K562 (cell line): ENCODE measurements at regions not wholly inside any gene's neighbourhood (a gene's known extent, or its start where the extent isn't known, plus 50 kb on each side); places are given as distances from the start of the nearest gene placed in this dataset.
A peak's percentile ranks its signal among the peaks of the same experiment; 100 is the strongest.

Source experiments
- ARID1B ChIP-seq: fragments of 450-650 bp; IDR thresholded peaks from 2 replicates; pipeline ENCODE4 v1.6.1; 2016; ENCODE audit warnings: antibody characterized with exemption, mild to moderate bottlenecking, inconsistent platforms
- CEBPB ChIP-seq: fragments of 450-650 bp; IDR thresholded peaks from 2 replicates; pipeline ENCODE4 v1.6.1; 2016; ENCODE audit warnings: missing genetic modification characterization, missing compliant biosample characterization
- CEBPG ChIP-seq, 3 experiments: fragments of 200-800 bp in 1 of 3; sonication (Bioruptor generic) in 1 of 3; sonication (generic) in 1 of 3; formaldehyde crosslinking in 1 of 3; IDR thresholded peaks in 2 of 3; conservative IDR thresholded peaks in 1 of 3; 2 replicates each; pipeline versions ENCODE4 v1.6.1 to v1.8.0; 2016 to 2022; ENCODE audit warnings: missing compliant biosample characterization in 2 of 3, missing genetic modification characterization in 2 of 3, mild to moderate bottlenecking in 1 of 3, missing genetic modification reagents in 1 of 3
- CTCF ChIP-seq, 3 experiments: IDR thresholded peaks in 2 of 3; conservative IDR thresholded peaks in 1 of 3; 2 replicates each; pipeline ENCODE4 v1.5.1; 2011 to 2012; ENCODE audit warnings: low read length in 3 of 3, mild to moderate bottlenecking in 3 of 3, control low read depth in 2 of 3, improper control_type of control experiment in 1 of 3, inconsistent platforms in 1 of 3, low read depth in 1 of 3, mixed read lengths in 1 of 3, moderate library complexity in 1 of 3; ENCODE audit not compliant: insufficient read depth in 2 of 3
- E2F8 ChIP-seq: fragments of 450-650 bp; IDR thresholded peaks from 2 replicates; pipeline ENCODE4 v1.7.1; 2018; ENCODE audit warnings: mild to moderate bottlenecking, low read depth; ENCODE audit not compliant: partially characterized antibody
- HMGXB4 ChIP-seq: sonication (generic); formaldehyde crosslinking; IDR thresholded peaks from 2 replicates; pipeline ENCODE4 v1.8.1; 2023; ENCODE audit warnings: mild to moderate bottlenecking, missing genetic modification reagents
- MEF2A ChIP-seq: IDR thresholded peaks from 2 replicates; pipeline ENCODE4 v1.6.1; 2011; ENCODE audit warnings: low read depth, mild to moderate bottlenecking, low read length, moderate library complexity; ENCODE audit not compliant: control insufficient read depth
- MLX ChIP-seq, 2 experiments: fragments of 450-650 bp in 1 of 2; sonication (generic) in 1 of 2; formaldehyde crosslinking; conservative IDR thresholded peaks; 2 replicates each; pipeline versions ENCODE4 v1.4.0 to v1.8.1; 2020 to 2022; ENCODE audit warnings: mild to moderate bottlenecking in 1 of 2, missing genetic modification reagents in 1 of 2
- NR2C2 ChIP-seq, 2 experiments: fragments of 200-800 bp in 1 of 2; sonication (Bioruptor generic) in 1 of 2; sonication (generic) in 1 of 2; formaldehyde crosslinking in 1 of 2; IDR thresholded peaks; 2 replicates each; pipeline versions ENCODE4 v1.6.1 to v1.8.0; 2016 to 2022; ENCODE audit warnings: mild to moderate bottlenecking in 1 of 2, missing compliant biosample characterization in 1 of 2, missing genetic modification characterization in 1 of 2, missing genetic modification reagents in 1 of 2
- RAD21 ChIP-seq, 2 experiments: fragments of 250-450 bp in 1 of 2; fragments of 450-650 bp in 1 of 2; sonication (Bioruptor Pico) in 1 of 2; formaldehyde crosslinking in 1 of 2; IDR thresholded peaks in 1 of 2; conservative IDR thresholded peaks in 1 of 2; 2 replicates each; pipeline versions ENCODE4 v1.4.0 to v1.8.0; 2020 to 2022; ENCODE audit warnings: mild to moderate bottlenecking in 2 of 2, moderate library complexity in 1 of 2
- SMARCE1 ChIP-seq: fragments of 450-650 bp; IDR thresholded peaks from 2 replicates; pipeline ENCODE4 v1.7.1; 2016; ENCODE audit warnings: mild to moderate bottlenecking
- TBL1XR1 ChIP-seq, 2 experiments: IDR thresholded peaks; 2 replicates each; pipeline ENCODE4 v1.6.1; 2012; ENCODE audit warnings: improper control_type of control experiment in 2 of 2, low read length in 2 of 2, mild to moderate bottlenecking in 1 of 2
- ZMIZ1 ChIP-seq, 2 experiments: fragments of 150-350 bp in 1 of 2; IDR thresholded peaks; 2 replicates each; pipeline ENCODE4 v1.6.1; 2012 to 2016; ENCODE audit warnings: low read depth in 2 of 2, low read length in 2 of 2, mild to moderate bottlenecking in 1 of 2, moderate library complexity in 1 of 2
- ZNF717 ChIP-seq: fragments of 250-450 bp; sonication (Bioruptor Pico); IDR thresholded peaks from 2 replicates; pipeline ENCODE4 v1.5.0; 2021

- TF ChIP-seq ARID1B (peak; percentile 56), ZMIZ1 (IDR thresholded peaks at IDR 0.05; ENCODE audit: low read depth in 2 of 2, low read length in 2 of 2) (no peak), MEF2A (peak; percentile 55; the same call in 1 of the 2 replicates), RAD21 (CRISPR knock-in tag; conservative IDR thresholded peaks at IDR 0.05 in 1 of 2, IDR thresholded peaks at IDR 0.05 in 1 of 2) (peak; percentile 50 to 51), HMGXB4 (CRISPR knock-in tag) (no peak), MLX (CRISPR knock-in tag; conservative IDR thresholded peaks at IDR 0.05) (no peak), SMARCE1 (peak; percentile 56; the same call in 1 of the 2 replicates), NR2C2 (CRISPR knock-in tag; IDR thresholded peaks at IDR 0.05) (no peak), NR2C2 (tag; IDR thresholded peaks at IDR 0.05) (0 out of 2 replicates have a peak, but pooled peaks have one; percentile 14), E2F8 (no peak), CTCF (IDR thresholded peaks at IDR 0.05 in 2 of 3, conservative IDR thresholded peaks at IDR 0.05 in 1 of 3; ENCODE audit: insufficient read depth in 2 of 3, low read depth in 1 of 3, low read length in 3 of 3) (peak; percentile 16 to 58 (median 46); a peak in 5 of 6 replicates), ZNF717 (CRISPR knock-in tag) (no peak), CEBPG (CRISPR knock-in tag; IDR thresholded peaks at IDR 0.05) (no peak), CEBPG (tag; conservative IDR thresholded peaks at IDR 0.05 in 1 of 2, IDR thresholded peaks at IDR 0.05 in 1 of 2) (peak in 1 of 2 experiments; percentile 42; a peak in 1 of 4 replicates), CEBPB (tag) (peak; percentile 54), TBL1XR1 (IDR thresholded peaks at IDR 0.05; ENCODE audit: low read length in 2 of 2) (no peak)
Measured at GRCh38 chr12:30457621-30458289, 237.9 kb downstream of the IPO8 start (continued).
